Astrocyte of the cerebellum (primary cell): ENCODE measurements at regions not wholly inside any gene's neighbourhood (a gene's known extent, or its start where the extent isn't known, plus 50 kb on each side); places are given as distances from the start of the nearest gene placed in this dataset.

ENCODE experiments used
- DNase-seq: peaks from one replicate; pipeline ENCODE4 v3.0.0-alpha.2; 2011; ENCODE audit warnings: low read depth
- H3K4me3 ChIP-seq: 2 replicates; pipeline ENCODE4 v1.5.1; 2011; ENCODE audit warnings: mild to moderate bottlenecking, low read depth, low read length, moderate library complexity
- CTCF ChIP-seq: IDR thresholded peaks from 2 replicates; pipeline ENCODE4 v1.5.1; 2012; ENCODE audit warnings: low read length, low read depth, moderate library complexity, mild to moderate bottlenecking; ENCODE audit errors: missing control alignments
- in situ Hi-C: cut with HindIII; loops from 2 replicates; pipeline ENCODE4 v1.10.0; 2017; ENCODE audit warnings: low sequenced_read_pairs

GRCh38 chr15:70200511-70201424 is 103.1 kb upstream of the TLE3 start:
- no peak overlapping the region for H3K4me3 ChIP-seq
- TF ChIP-seq CTCF: no peak
- in situ Hi-C loops: no loop called here
- DNase-seq: no peak

GRCh38 chr15:70199540-70200410 is 102.1 kb upstream of the TLE3 start:
- no peak for TF ChIP-seq CTCF
- no peak for DNase-seq
- no peak overlapping the region for H3K4me3 ChIP-seq
- in situ Hi-C loops: no loop called here

GRCh38 chr15:70199124-70199482 is 101.4 kb upstream of the TLE3 start:
- H3K4me3 ChIP-seq: no peak overlapping the region
- DNase-seq: no peak
- in situ Hi-C loops: no loop called here
- TF ChIP-seq CTCF: no peak

GRCh38 chr15:70198441-70199123 is 100.9 kb upstream of the TLE3 start:
- TF ChIP-seq CTCF: no peak
- no peak for DNase-seq
- H3K4me3 ChIP-seq: no peak overlapping the region
- in situ Hi-C loops: no loop called here

GRCh38 chr15:70197945-70198361 is 100.2 kb upstream of the TLE3 start:
- no peak for DNase-seq
- H3K4me3 ChIP-seq: no peak overlapping the region
- in situ Hi-C loops: no loop called here
- TF ChIP-seq CTCF: no peak

- TF ChIP-seq CTCF: no peak
- no peak overlapping the region for H3K4me3 ChIP-seq
- no peak for DNase-seq
- in situ Hi-C loops: no loop called here
Measured at GRCh38 chr15:70197318-70197944, 99.7 kb upstream of the TLE3 start.
